PC-9 (cell line): ENCODE measurements at regions not wholly inside any gene's neighbourhood (a gene's known extent, or its start where the extent isn't known, plus 50 kb on each side); places are given as distances from the start of the nearest gene placed in this dataset.

ENCODE experiments used
- BruUV-seq: library from RNA; stranded (reverse); fragments of 400-500 nt; replicated peaks from 2 replicates; lab custom pipeline; 2021; lab: Mats Ljungman, UMichigan
- CTCF ChIA-PET: fragments of 300-600 bp; sonication (Branson Sonifier 250); formaldehyde crosslinking; loops from one replicate; lab custom pipeline; 2022; ENCODE audit warnings: antibody characterized with exemption; lab: Charles Lee
- POLR2A ChIA-PET: fragments of 300-600 bp; sonication (Branson Sonifier 250); formaldehyde crosslinking; loops from one replicate; lab custom pipeline; 2022; ENCODE audit warnings: antibody characterized with exemption; ENCODE audit not compliant: unreplicated experiment; lab: Charles Lee
- DNase-seq, 2 experiments: peaks; one replicate each; pipeline versions ENCODE4 v3.0.0 to v3.0.0-alpha.2; 2015 to 2022; ENCODE audit warnings: mixed read lengths in 1 of 2
- H2AFZ ChIP-seq: fragments of 200-600 bp; sonication (generic); 2 replicates; pipeline ENCODE4 v1.8.1; 2017; ENCODE audit warnings: antibody characterized with exemption
- H3F3A ChIP-seq: fragments of 200-600 bp; sonication (generic); 2 replicates; pipeline ENCODE4 v1.8.1; 2017; ENCODE audit warnings: antibody characterized with exemption, mild to moderate bottlenecking, low read depth; ENCODE audit not compliant: insufficient read depth
- H3K27ac ChIP-seq: fragments of 200-600 bp; sonication (generic); 2 replicates; pipeline ENCODE4 v1.6.1; 2016; ENCODE audit warnings: mixed run types
- H3K27me3 ChIP-seq: fragments of 200-600 bp; sonication (generic); 2 replicates; pipeline ENCODE4 v1.6.1; 2016; ENCODE audit warnings: low read depth, mixed run types; ENCODE audit not compliant: insufficient read depth
- H3K36me3 ChIP-seq: fragments of 200-600 bp; sonication (generic); 2 replicates; pipeline ENCODE4 v1.6.1; 2016; ENCODE audit warnings: low read depth, mixed run types
- H3K4me1 ChIP-seq: fragments of 200-600 bp; sonication (generic); replicated peaks from 2 replicates; pipeline ENCODE4 v1.6.1; 2016; ENCODE audit warnings: mixed run types; ENCODE audit not compliant: insufficient read depth
- H3K4me2 ChIP-seq: fragments of 200-600 bp; sonication (generic); 2 replicates; pipeline ENCODE4 v1.6.1; 2017; ENCODE audit warnings: mixed run types
- H3K4me3 ChIP-seq: fragments of 200-600 bp; sonication (generic); 2 replicates; pipeline ENCODE4 v1.6.1; 2016; ENCODE audit warnings: mixed run types
- H3K79me2 ChIP-seq: fragments of 200-600 bp; sonication (generic); 2 replicates; pipeline ENCODE4 v1.6.1; 2017; ENCODE audit warnings: low read depth, mixed run types
- H3K9me2 ChIP-seq: fragments of 200-600 bp; sonication (generic); 2 replicates; pipeline ENCODE4 v1.8.1; 2017; ENCODE audit warnings: mild to moderate bottlenecking; ENCODE audit not compliant: insufficient read depth
- H3K9me3 ChIP-seq: fragments of 200-600 bp; sonication (generic); 2 replicates; pipeline ENCODE4 v1.8.1; 2016; ENCODE audit warnings: low read depth; ENCODE audit not compliant: insufficient read depth
- H4K20me1 ChIP-seq: fragments of 200-600 bp; sonication (generic); 2 replicates; pipeline ENCODE4 v1.8.1; 2017; ENCODE audit not compliant: insufficient read depth
- EZH2 ChIP-seq: fragments of 200-600 bp; sonication (generic); IDR thresholded peaks from 2 replicates; pipeline ENCODE4 v1.8.0; 2017; ENCODE audit warnings: antibody characterized with exemption, low read depth
- intact Hi-C: fragments of 100-400 bp; cut with micrococcal nuclease; formaldehyde crosslinking; loops from one replicate; pipeline ENCODE4 v1.10.0; 2022; ENCODE audit not compliant: unreplicated experiment
- TF ChIP-seq, protein P1 (sequence below): fragments of 200-600 bp; sonication (generic); conservative IDR thresholded peaks from 2 replicates; pipeline ENCODE4 v1.6.1; 2017; ENCODE audit warnings: mixed run types, antibody characterized with exemption, mild to moderate bottlenecking, moderate library complexity

GRCh38 chr2:56014046-56014730, 90.6 kb upstream of the EFEMP1 start:
- no peak for DNase-seq
- POLR2A ChIA-PET = interaction anchor here (0.6 kb wide), 2 partner anchors 53 to 354 kb away, joined by 3 to 4 read pairs; no protein-coding TSS in a partner anchor
- no peaks in the 10 kb centered on the region for H3K36me3 ChIP-seq
- CTCF ChIA-PET = no interaction called here
- intact Hi-C loops = loop anchor here (5.0 kb wide), 1 partner anchor 118 kb away; no protein-coding TSS in a partner anchor
- H3K4me1 ChIP-seq = no peaks in the 10 kb centered on the region
- no peaks in the 10 kb centered on the region for H3F3A ChIP-seq
- no peaks in the 10 kb centered on the region for H3K27me3 ChIP-seq
- no peaks in the 10 kb centered on the region for H3K9me3 ChIP-seq
- H3K4me3 ChIP-seq = no peak overlapping the region
- no peaks in the 10 kb centered on the region for H3K9me2 ChIP-seq
- no peak for TF ChIP-seq EZH2
- TF ChIP-seq, protein P1, sequence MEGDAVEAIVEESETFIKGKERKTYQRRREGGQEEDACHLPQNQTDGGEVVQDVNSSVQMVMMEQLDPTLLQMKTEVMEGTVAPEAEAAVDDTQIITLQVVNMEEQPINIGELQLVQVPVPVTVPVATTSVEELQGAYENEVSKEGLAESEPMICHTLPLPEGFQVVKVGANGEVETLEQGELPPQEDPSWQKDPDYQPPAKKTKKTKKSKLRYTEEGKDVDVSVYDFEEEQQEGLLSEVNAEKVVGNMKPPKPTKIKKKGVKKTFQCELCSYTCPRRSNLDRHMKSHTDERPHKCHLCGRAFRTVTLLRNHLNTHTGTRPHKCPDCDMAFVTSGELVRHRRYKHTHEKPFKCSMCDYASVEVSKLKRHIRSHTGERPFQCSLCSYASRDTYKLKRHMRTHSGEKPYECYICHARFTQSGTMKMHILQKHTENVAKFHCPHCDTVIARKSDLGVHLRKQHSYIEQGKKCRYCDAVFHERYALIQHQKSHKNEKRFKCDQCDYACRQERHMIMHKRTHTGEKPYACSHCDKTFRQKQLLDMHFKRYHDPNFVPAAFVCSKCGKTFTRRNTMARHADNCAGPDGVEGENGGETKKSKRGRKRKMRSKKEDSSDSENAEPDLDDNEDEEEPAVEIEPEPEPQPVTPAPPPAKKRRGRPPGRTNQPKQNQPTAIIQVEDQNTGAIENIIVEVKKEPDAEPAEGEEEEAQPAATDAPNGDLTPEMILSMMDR = no peak
- no TSS peak for BruUV-seq
- no peak overlapping the region for H3K27ac ChIP-seq
- H2AFZ ChIP-seq = peak overlapping the region; percentile 14; the same call in 1 of the 2 replicates
- no peak overlapping the region for H3K4me2 ChIP-seq
- no peaks in the 10 kb centered on the region for H3K79me2 ChIP-seq
- no peaks in the 10 kb centered on the region for H4K20me1 ChIP-seq

DNA sequence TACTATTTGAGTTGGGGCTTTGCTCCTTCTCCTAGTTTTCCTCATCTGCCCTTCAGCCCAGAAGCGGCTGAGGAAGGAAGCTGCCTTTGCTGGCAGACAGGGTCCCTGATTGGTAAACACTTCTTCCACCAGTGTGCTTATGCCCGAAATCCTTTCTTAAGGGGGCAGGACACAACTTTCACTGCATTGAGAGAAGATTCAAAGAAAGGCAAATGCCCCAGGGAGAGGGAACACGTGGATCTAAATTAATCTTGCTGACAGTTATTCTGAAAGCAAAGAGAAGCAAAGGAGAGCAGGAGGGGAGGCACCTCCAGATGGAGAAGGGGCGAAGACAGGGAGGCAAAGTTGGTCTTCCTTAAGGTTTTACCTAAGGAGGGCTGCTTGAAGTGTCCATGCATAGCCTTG, 92.1 kb upstream of the EFEMP1 start:
- H2AFZ ChIP-seq = no peak overlapping the region
- H3K36me3 ChIP-seq = no peaks in the 10 kb centered on the region
- H3K4me3 ChIP-seq = no peak overlapping the region
- H4K20me1 ChIP-seq = no peaks in the 10 kb centered on the region
- ChIA-PET POLR2A (no interaction called here), CTCF (no interaction called here)
- H3K4me2 ChIP-seq = no peak overlapping the region
- no peaks in the 10 kb centered on the region for H3K79me2 ChIP-seq
- no peaks in the 10 kb centered on the region for H3K9me2 ChIP-seq
- H3K27me3 ChIP-seq = no peaks in the 10 kb centered on the region
- no TSS peak for BruUV-seq
- H3K4me1 ChIP-seq = no peaks in the 10 kb centered on the region
- no peaks in the 10 kb centered on the region for H3K9me3 ChIP-seq
- TF ChIP-seq EZH2 = no peak
- H3F3A ChIP-seq = no peaks in the 10 kb centered on the region
- H3K27ac ChIP-seq = no peak overlapping the region
- intact Hi-C loops = no loop called here
- no peak for DNase-seq

- POLR2A ChIA-PET = no interaction called here
- intact Hi-C loops = no loop called here
- Histone ChIP-seq H2AFZ (no peak overlapping the region), H3K4me2 (no peak overlapping the region), H3K9me3 (no peaks in the 10 kb centered on the region), H4K20me1 (no peaks in the 10 kb centered on the region), H3K4me3 (no peak overlapping the region), H3K79me2 (no peaks in the 10 kb centered on the region), H3K27me3 (no peaks in the 10 kb centered on the region), H3K9me2 (no peaks in the 10 kb centered on the region), H3K4me1 (no peaks in the 10 kb centered on the region), H3F3A (no peaks in the 10 kb centered on the region), H3K36me3 (no peaks in the 10 kb centered on the region), H3K27ac (no peak overlapping the region)
- TF ChIP-seq, protein P1 = no peak
- no peak for TF ChIP-seq EZH2
- DNase-seq = no peak
- BruUV-seq = no TSS peak
- CTCF ChIA-PET = no interaction called here
These were observed 94.2 kb upstream of the EFEMP1 start for GRCh38 chr2:56017784-56018183.

DNA sequence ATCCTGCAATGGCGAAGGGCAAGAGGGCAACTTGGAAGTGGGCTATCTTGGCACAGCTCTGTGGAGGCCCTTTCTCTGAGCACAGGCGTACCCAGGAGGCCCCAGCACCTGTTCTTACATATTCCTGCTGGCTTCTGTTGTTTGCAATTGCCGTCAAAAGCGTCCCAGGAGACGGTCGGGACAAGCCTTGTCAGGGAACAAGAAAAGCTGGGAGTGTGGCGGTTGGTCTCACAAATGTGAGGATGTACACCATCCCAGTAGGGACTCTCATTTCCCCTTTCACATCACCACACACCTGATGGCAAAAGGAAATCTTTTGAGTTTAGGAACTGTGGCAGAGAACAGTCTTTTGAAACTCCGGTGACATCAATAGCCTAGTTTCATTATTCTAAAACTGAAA, 94.7 kb upstream of the EFEMP1 start:
- Histone ChIP-seq H3K4me1 (no peaks in the 10 kb centered on the region), H4K20me1 (no peaks in the 10 kb centered on the region), H3K36me3 (no peaks in the 10 kb centered on the region), H3K4me2 (no peak overlapping the region), H3K4me3 (no peak overlapping the region), H2AFZ (no peak overlapping the region), H3K79me2 (no peaks in the 10 kb centered on the region), H3K27ac (no peak overlapping the region), H3K9me2 (no peaks in the 10 kb centered on the region), H3F3A (no peaks in the 10 kb centered on the region), H3K9me3 (no peaks in the 10 kb centered on the region), H3K27me3 (no peaks in the 10 kb centered on the region)
- BruUV-seq = no TSS peak
- no peak for DNase-seq
- no peak for TF ChIP-seq EZH2
- TF ChIP-seq, protein P1 = no peak
- POLR2A ChIA-PET = no interaction called here
- intact Hi-C loops = no loop called here
- CTCF ChIA-PET = no interaction called here
